ENCODE measurements at regions not wholly inside any gene's neighbourhood (a gene's known extent, or its start where the extent isn't known, plus 50 kb on each side); places are given as distances from the start of the nearest gene placed in this dataset.

GRCh38 chr6:166761801-166762200 lies 134.8 kb upstream of the RPS6KA2 start:
- no peak overlapping the region for H3K9ac ChIP-seq (ENCODE audit: low read depth, low read length, poor library complexity, severe bottlenecking)
- TF ChIP-seq EZH2phosphoT487 (IDR thresholded peaks at IDR 0.05; ENCODE audit: borderline replicate concordance) (no peak), CTCF (conservative IDR thresholded peaks at IDR 0.05; ENCODE audit: low read length) (no peak)
- H3K36me3 ChIP-seq (ENCODE audit: insufficient read depth, low read length) = no peaks in the 10 kb centered on the region
- H3F3A ChIP-seq (ENCODE audit: low read depth) = no peaks in the 10 kb centered on the region
- no peaks in the 10 kb centered on the region for H4K20me1 ChIP-seq (ENCODE audit: insufficient read depth, low read length, poor library complexity, severe bottlenecking)
- H3K9me3 ChIP-seq (ENCODE audit: insufficient read depth, low read depth, low read length) = no peaks in the 10 kb centered on the region
- H3K79me2 ChIP-seq (ENCODE audit: insufficient read depth, low read length) = no peaks in the 10 kb centered on the region
- no peaks in the 10 kb centered on the region for H3K9me2 ChIP-seq (replicated peaks; ENCODE audit: low read depth, low read length)
- H3K27me3 ChIP-seq (ENCODE audit: insufficient read depth, low read length, poor library complexity, severe bottlenecking) = no peaks in the 10 kb centered on the region
- H2AFZ ChIP-seq (ENCODE audit: low read length) = no peak overlapping the region
- peaks cover 19% of the 10 kb centered on the region for H3K4me1 ChIP-seq (ENCODE audit: insufficient read depth, low read length, poor library complexity, severe bottlenecking)
- H3K4me3 ChIP-seq (ENCODE audit: low read length, poor library complexity, severe bottlenecking) = no peak overlapping the region
- no peak overlapping the region for H3K4me2 ChIP-seq (ENCODE audit: low read depth, low read length, poor library complexity, severe bottlenecking)

DNA sequence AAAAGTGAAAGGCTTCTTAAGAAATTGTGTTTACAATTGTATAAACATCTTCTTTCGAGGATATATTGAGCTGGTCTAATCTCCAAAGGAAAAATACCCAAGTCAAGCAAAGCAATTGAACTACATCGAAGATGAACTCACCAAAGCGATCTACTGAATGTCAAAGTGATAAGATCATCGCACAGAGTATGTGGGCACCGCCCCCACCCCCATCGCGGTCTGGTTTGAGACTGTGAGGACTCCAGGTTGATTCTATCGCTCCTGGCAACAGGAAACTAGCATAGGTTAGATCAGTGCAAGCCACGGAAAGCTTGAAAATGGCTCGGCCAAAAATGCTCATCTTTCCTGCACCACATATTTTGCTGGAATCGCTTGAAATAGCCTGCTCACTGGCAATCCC lies 133.2 kb upstream of the RPS6KA2 start:
- Histone ChIP-seq H3K4me3 (ENCODE audit: low read length, poor library complexity, severe bottlenecking) (no peak overlapping the region), H3K4me1 (ENCODE audit: insufficient read depth, low read length, poor library complexity, severe bottlenecking) (peaks cover 19% of the 10 kb centered on the region), H3K36me3 (ENCODE audit: insufficient read depth, low read length) (no peaks in the 10 kb centered on the region), H3K27me3 (ENCODE audit: insufficient read depth, low read length, poor library complexity, severe bottlenecking) (no peaks in the 10 kb centered on the region), H3K4me2 (ENCODE audit: low read depth, low read length, poor library complexity, severe bottlenecking) (peak overlapping the region; percentile 36), H3K9me2 (replicated peaks; ENCODE audit: low read depth, low read length) (no peaks in the 10 kb centered on the region), H4K20me1 (ENCODE audit: insufficient read depth, low read length, poor library complexity, severe bottlenecking) (no peaks in the 10 kb centered on the region), H3K79me2 (ENCODE audit: insufficient read depth, low read length) (no peaks in the 10 kb centered on the region), H3K9ac (ENCODE audit: low read depth, low read length, poor library complexity, severe bottlenecking) (no peak overlapping the region), H2AFZ (ENCODE audit: low read length) (no peak overlapping the region), H3F3A (ENCODE audit: low read depth) (no peaks in the 10 kb centered on the region), H3K9me3 (ENCODE audit: insufficient read depth, low read depth, low read length) (no peaks in the 10 kb centered on the region)
- TF ChIP-seq CTCF (conservative IDR thresholded peaks at IDR 0.05; ENCODE audit: low read length) (no peak), EZH2phosphoT487 (IDR thresholded peaks at IDR 0.05; ENCODE audit: borderline replicate concordance) (no peak)

GRCh38 chr6:166758136-166758704 lies 131.2 kb upstream of the RPS6KA2 start:
- Histone ChIP-seq H3K9me3 (ENCODE audit: insufficient read depth, low read depth, low read length) (no peaks in the 10 kb centered on the region), H3K4me2 (ENCODE audit: low read depth, low read length, poor library complexity, severe bottlenecking) (peak overlapping the region; percentile 15), H4K20me1 (ENCODE audit: insufficient read depth, low read length, poor library complexity, severe bottlenecking) (no peaks in the 10 kb centered on the region), H3K79me2 (ENCODE audit: insufficient read depth, low read length) (no peaks in the 10 kb centered on the region), H2AFZ (ENCODE audit: low read length) (no peak overlapping the region), H3K27me3 (ENCODE audit: insufficient read depth, low read length, poor library complexity, severe bottlenecking) (no peaks in the 10 kb centered on the region), H3K4me3 (ENCODE audit: low read length, poor library complexity, severe bottlenecking) (no peak overlapping the region), H3K9me2 (replicated peaks; ENCODE audit: low read depth, low read length) (no peaks in the 10 kb centered on the region), H3K4me1 (ENCODE audit: insufficient read depth, low read length, poor library complexity, severe bottlenecking) (peaks cover 19% of the 10 kb centered on the region), H3K36me3 (ENCODE audit: insufficient read depth, low read length) (no peaks in the 10 kb centered on the region), H3K9ac (ENCODE audit: low read depth, low read length, poor library complexity, severe bottlenecking) (no peak overlapping the region), H3F3A (ENCODE audit: low read depth) (no peaks in the 10 kb centered on the region)
- TF ChIP-seq CTCF (conservative IDR thresholded peaks at IDR 0.05; ENCODE audit: low read length) = no peak
- TF ChIP-seq EZH2phosphoT487 (IDR thresholded peaks at IDR 0.05; ENCODE audit: borderline replicate concordance) = no peak

Data from Loucy (cell line).